ENCODE measurements at regions not wholly inside any gene's neighbourhood (a gene's known extent, or its start where the extent isn't known, plus 50 kb on each side); places are given as distances from the start of the nearest gene placed in this dataset.
"Not testable (repeated sequence)": the region's sequence is repeated elsewhere in the genome, so short reads cannot be mapped to it uniquely, and the experiment has no call there.

GRCh38 chr19:13652810-13653590 is 111.3 kb upstream of the MRI1 start:
- DNase-seq (ENCODE audit: low spot score) = no peak

- no peak for DNase-seq (ENCODE audit: low spot score)
Observed at GRCh38 chr19:13646758-13647157, 117.6 kb upstream of the MRI1 start.

- DNase-seq (ENCODE audit: low spot score) = no peak
Observed at GRCh38 chr19:13644645-13645044, 119.7 kb upstream of the MRI1 start.

- DNase-seq (ENCODE audit: low spot score) = no peak
Observed at GRCh38 chr19:13640611-13641010, 123.7 kb upstream of the MRI1 start.

GRCh38 chr19:13639342-13639929 is 124.9 kb upstream of the MRI1 start:
- DNase-seq (ENCODE audit: low spot score) = no peak

GRCh38 chr19:13637664-13638063 is 126.7 kb upstream of the MRI1 start:
- DNase-seq (ENCODE audit: low spot score) = no peak

GRCh38 chr19:13634658-13635057 is 128.4 kb upstream of the CACNA1A start:
- no peak for DNase-seq (ENCODE audit: low spot score)

- DNase-seq (ENCODE audit: low spot score) = no peak
Observed at GRCh38 chr19:13633522-13633922, 127.2 kb upstream of the CACNA1A start.

GRCh38 chr19:13633109-13633508 is 126.8 kb upstream of the CACNA1A start:
- peak; percentile 56 for DNase-seq (ENCODE audit: low spot score)

- DNase-seq (ENCODE audit: low spot score) = not testable (repeated sequence)
Observed at GRCh38 chr19:13632164-13632563, 125.9 kb upstream of the CACNA1A start.

GRCh38 chr19:13629687-13630357 is 123.5 kb upstream of the CACNA1A start:
- no peak for DNase-seq (ENCODE audit: low spot score)

GRCh38 chr19:13627531-13627930 is 121.3 kb upstream of the CACNA1A start:
- no peak for DNase-seq (ENCODE audit: low spot score)

- DNase-seq (ENCODE audit: low spot score) = no peak
Observed at GRCh38 chr19:13623716-13624710, 117.7 kb upstream of the CACNA1A start.

- no peak for DNase-seq (ENCODE audit: low spot score)
Observed at GRCh38 chr19:13622766-13623715, 116.8 kb upstream of the CACNA1A start.

- peak; percentile 60 for DNase-seq (ENCODE audit: low spot score)
Observed at GRCh38 chr19:13621413-13621812, 115.1 kb upstream of the CACNA1A start.

- DNase-seq (ENCODE audit: low spot score) = no peak
Observed at GRCh38 chr19:13619203-13619632, 112.9 kb upstream of the CACNA1A start.

- no peak for DNase-seq (ENCODE audit: low spot score)
Observed at GRCh38 chr19:13615890-13616289, 109.6 kb upstream of the CACNA1A start.

- no peak for DNase-seq (ENCODE audit: low spot score)
Observed at GRCh38 chr19:13613447-13613846, 107.2 kb upstream of the CACNA1A start.

GRCh38 chr19:13611596-13611995 is 105.3 kb upstream of the CACNA1A start:
- no peak for DNase-seq (ENCODE audit: low spot score)

- no peak for DNase-seq (ENCODE audit: low spot score)
Observed at GRCh38 chr19:13610039-13610691, 103.9 kb upstream of the CACNA1A start.
